SU-DHL-6 (cell line): ENCODE measurements at regions not wholly inside any gene's neighbourhood (a gene's known extent, or its start where the extent isn't known, plus 50 kb on each side); places are given as distances from the start of the nearest gene placed in this dataset.
A peak's percentile ranks its signal among the peaks of the same experiment; 100 is the strongest.

Experiments used
- H2AFZ ChIP-seq: fragments of 200-600 bp; sonication (generic); 2 replicates; pipeline ENCODE4 v1.6.1; 2014; ENCODE audit warnings: low read depth, mild to moderate bottlenecking, moderate library complexity, mixed read lengths, antibody characterized with exemption, low read length; ENCODE audit not compliant: severe bottlenecking
- H3F3A ChIP-seq: fragments of 200-600 bp; shearing (Covaris generic); 2 replicates; pipeline ENCODE4 v1.6.0; 2016; ENCODE audit warnings: antibody characterized with exemption, mild to moderate bottlenecking; ENCODE audit not compliant: insufficient read depth
- H3K27ac ChIP-seq: fragments of 200-600 bp; sonication (generic); 2 replicates; pipeline ENCODE4 v1.5.1; 2016; ENCODE audit warnings: low read depth, mild to moderate bottlenecking, low read length, moderate library complexity, mixed read lengths
- H3K27me3 ChIP-seq: fragments of 200-600 bp; sonication (generic), shearing (Covaris generic); 2 replicates; pipeline ENCODE4 v1.6.0; 2014; ENCODE audit warnings: mild to moderate bottlenecking, low read length
- H3K36me3 ChIP-seq: fragments of 200-600 bp; sonication (generic); 2 replicates; pipeline ENCODE4 v1.6.1; 2014; ENCODE audit warnings: mild to moderate bottlenecking, low read length, mixed read lengths
- H3K4me2 ChIP-seq: fragments of 300-600, 200-600 bp; shearing (Covaris generic), sonication (generic); 2 replicates; pipeline ENCODE4 v1.6.0; 2014; ENCODE audit warnings: low read length, low read depth, mild to moderate bottlenecking; ENCODE audit not compliant: poor library complexity, severe bottlenecking
- H3K4me3 ChIP-seq: fragments of 200-600 bp; sonication (generic); 2 replicates; pipeline ENCODE4 v1.5.1; 2014; ENCODE audit warnings: antibody characterized with exemption, low read length, mild to moderate bottlenecking, mixed read lengths; ENCODE audit not compliant: insufficient read depth, poor library complexity, severe bottlenecking
- H3K79me2 ChIP-seq: fragments of 200-600 bp; sonication (generic); 2 replicates; pipeline ENCODE4 v1.6.1; 2014; ENCODE audit warnings: mild to moderate bottlenecking, low read length, moderate library complexity; ENCODE audit not compliant: insufficient read depth
- H3K9ac ChIP-seq: fragments of 200-600 bp; sonication (generic); 2 replicates; pipeline ENCODE4 v1.7.0; 2014; ENCODE audit warnings: mild to moderate bottlenecking, low read length
- H3K9me2 ChIP-seq: fragments of 200-600 bp; sonication (generic); replicated peaks from 2 replicates; pipeline ENCODE4 v1.6.1; 2014; ENCODE audit warnings: low read length; ENCODE audit not compliant: insufficient read depth
- H3K9me3 ChIP-seq: fragments of 200-600 bp; sonication (generic); 2 replicates; pipeline ENCODE4 v1.6.1; 2014; ENCODE audit warnings: low read length, mixed read lengths; ENCODE audit not compliant: insufficient read depth
- H4K20me1 ChIP-seq: fragments of 200-600 bp; sonication (generic); 2 replicates; pipeline ENCODE4 v1.6.1; 2014; ENCODE audit warnings: low read depth, mild to moderate bottlenecking, antibody characterized with exemption, low read length, moderate library complexity, mixed read lengths
- CTCF ChIP-seq: fragments of 200-600 bp; sonication (generic); IDR thresholded peaks from one replicate; pipeline ENCODE4 v1.5.1; 2017; ENCODE audit warnings: antibody characterized with exemption, mild to moderate bottlenecking, low read length, moderate library complexity; ENCODE audit not compliant: insufficient read depth, poor library complexity, severe bottlenecking
- EZH2phosphoT487 ChIP-seq: fragments of 200-600 bp; sonication (generic), shearing (Covaris generic); conservative IDR thresholded peaks from 2 replicates; pipeline ENCODE4 v1.6.1; 2018; ENCODE audit warnings: mild to moderate bottlenecking, antibody characterized with exemption, low read length, moderate library complexity, mixed read lengths

- no peaks in the 10 kb centered on the region for H3K9me3 ChIP-seq
- no peaks in the 10 kb centered on the region for H3K79me2 ChIP-seq
- no peak overlapping the region for H3K9ac ChIP-seq
- no peaks in the 10 kb centered on the region for H3F3A ChIP-seq
- no peaks in the 10 kb centered on the region for H3K9me2 ChIP-seq
- H3K4me3 ChIP-seq: no peak overlapping the region
- TF ChIP-seq EZH2phosphoT487 (no peak), CTCF (no peak)
- peak overlapping the region; percentile 24 for H2AFZ ChIP-seq
- no peaks in the 10 kb centered on the region for H3K27me3 ChIP-seq
- no peaks in the 10 kb centered on the region for H4K20me1 ChIP-seq
- no peaks in the 10 kb centered on the region for H3K36me3 ChIP-seq
- H3K27ac ChIP-seq: no peak overlapping the region
- no peak overlapping the region for H3K4me2 ChIP-seq
These were observed 611.1 kb downstream of the BRINP3 start for GRCh38 chr1:189866606-189867005.

GRCh38 chr1:189868021-189868420 is 609.6 kb downstream of the BRINP3 start:
- Histone ChIP-seq H3K9ac (no peak overlapping the region), H3K36me3 (no peaks in the 10 kb centered on the region), H3F3A (no peaks in the 10 kb centered on the region), H3K27ac (no peak overlapping the region), H3K79me2 (no peaks in the 10 kb centered on the region), H3K9me3 (no peaks in the 10 kb centered on the region), H3K4me2 (no peak overlapping the region), H3K27me3 (no peaks in the 10 kb centered on the region), H3K9me2 (no peaks in the 10 kb centered on the region), H3K4me3 (no peak overlapping the region), H2AFZ (no peak overlapping the region), H4K20me1 (no peaks in the 10 kb centered on the region)
- TF ChIP-seq CTCF (no peak), EZH2phosphoT487 (no peak)

GRCh38 chr1:189874715-189875435 is 602.8 kb downstream of the BRINP3 start:
- H4K20me1 ChIP-seq: no peaks in the 10 kb centered on the region
- no peak overlapping the region for H2AFZ ChIP-seq
- H3K4me3 ChIP-seq: no peak overlapping the region
- no peaks in the 10 kb centered on the region for H3K79me2 ChIP-seq
- no peaks in the 10 kb centered on the region for H3K36me3 ChIP-seq
- no peak overlapping the region for H3K27ac ChIP-seq
- no peaks in the 10 kb centered on the region for H3K9me2 ChIP-seq
- TF ChIP-seq CTCF (no peak), EZH2phosphoT487 (no peak)
- no peak overlapping the region for H3K4me2 ChIP-seq
- H3F3A ChIP-seq: no peaks in the 10 kb centered on the region
- H3K9me3 ChIP-seq: no peaks in the 10 kb centered on the region
- no peaks in the 10 kb centered on the region for H3K27me3 ChIP-seq
- H3K9ac ChIP-seq: no peak overlapping the region
